NCI-H2107 treated with DMSO at 0.1 percent for 48 hours (cell line): ENCODE measurements at regions not wholly inside any gene's neighbourhood (a gene's known extent, or its start where the extent isn't known, plus 50 kb on each side); places are given as distances from the start of the nearest gene placed in this dataset.

ENCODE experiments used
- DNase-seq: peaks from one replicate; lab custom pipeline; 2025; ENCODE audit not compliant: unreplicated experiment; lab: John Stamatoyannopoulos, UW

- no peak for DNase-seq
These were observed 75.2 kb upstream of the CIBAR2 start for GRCh38 chr16:85187447-85187846.

GRCh38 chr16:85187886-85188285 is 75.6 kb upstream of the CIBAR2 start:
- DNase-seq: no peak

GRCh38 chr16:85188822-85189672 is 76.8 kb upstream of the CIBAR2 start:
- no peak for DNase-seq

- DNase-seq: no peak
These were observed 78.3 kb upstream of the CIBAR2 start for GRCh38 chr16:85190572-85190971.

GRCh38 chr16:85191341-85191965 is 79.2 kb upstream of the CIBAR2 start:
- DNase-seq: no peak

- no peak for DNase-seq
These were observed 80.2 kb upstream of the CIBAR2 start for GRCh38 chr16:85192238-85193114.

GRCh38 chr16:85193115-85193493 is 80.8 kb upstream of the CIBAR2 start:
- no peak for DNase-seq

GRCh38 chr16:85193876-85194275 is 81.6 kb upstream of the CIBAR2 start:
- no peak for DNase-seq

GRCh38 chr16:85194307-85195270 is 82.3 kb upstream of the CIBAR2 start:
- DNase-seq: no peak

- no peak for DNase-seq
These were observed 83.0 kb upstream of the CIBAR2 start for GRCh38 chr16:85195271-85195647.

- no peak for DNase-seq
These were observed 83.9 kb upstream of the CIBAR2 start for GRCh38 chr16:85195900-85196772.

GRCh38 chr16:85196976-85197375 is 84.7 kb upstream of the CIBAR2 start:
- DNase-seq: no peak

GRCh38 chr16:85197611-85198566 is 85.6 kb upstream of the CIBAR2 start:
- DNase-seq: no peak

- no peak for DNase-seq
These were observed 86.9 kb upstream of the CIBAR2 start for GRCh38 chr16:85199069-85199725.

GRCh38 chr16:85199880-85200279 is 87.6 kb upstream of the CIBAR2 start:
- no peak for DNase-seq

GRCh38 chr16:85200471-85201278 is 88.4 kb upstream of the CIBAR2 start:
- no peak for DNase-seq

- no peak for DNase-seq
These were observed 89.3 kb upstream of the CIBAR2 start for GRCh38 chr16:85201574-85201973.
